ENCODE measurements at regions not wholly inside any gene's neighbourhood (a gene's known extent, or its start where the extent isn't known, plus 50 kb on each side); places are given as distances from the start of the nearest gene placed in this dataset.

- peaks cover 6% of the 10 kb centered on the region for H3K9me3 ChIP-seq (ENCODE audit: severe bottlenecking)
- no peaks in the 10 kb centered on the region for H3K36me3 ChIP-seq
- DNase-seq, result no peak
- H3K27me3 ChIP-seq (ENCODE audit: insufficient read depth, low read depth, severe bottlenecking), result no peaks in the 10 kb centered on the region
- no peak overlapping the region for H3K27ac ChIP-seq
- no peak for TF ChIP-seq CTCF (IDR thresholded peaks at IDR 0.05; ENCODE audit: low read depth, low read length)
- H3K4me3 ChIP-seq (ENCODE audit: low read depth, low read length), result no peak overlapping the region
Measured at GRCh38 chr1:221118938-221119320, 239.7 kb downstream of the HLX start.

GRCh38 chr1:221122501-221122900, 243.3 kb downstream of the HLX start:
- no peaks in the 10 kb centered on the region for H3K36me3 ChIP-seq
- H3K27ac ChIP-seq, result no peak overlapping the region
- peaks cover 9% of the 10 kb centered on the region for H3K9me3 ChIP-seq (ENCODE audit: severe bottlenecking)
- no peaks in the 10 kb centered on the region for H3K27me3 ChIP-seq (ENCODE audit: insufficient read depth, low read depth, severe bottlenecking)
- H3K4me3 ChIP-seq (ENCODE audit: low read depth, low read length), result no peak overlapping the region
- DNase-seq, result no peak
- no peak for TF ChIP-seq CTCF (IDR thresholded peaks at IDR 0.05; ENCODE audit: low read depth, low read length)

GRCh38 chr1:221125976-221126375, 246.7 kb downstream of the HLX start:
- Histone ChIP-seq H3K27me3 (ENCODE audit: insufficient read depth, low read depth, severe bottlenecking) (no peaks in the 10 kb centered on the region), H3K27ac (no peak overlapping the region), H3K9me3 (ENCODE audit: severe bottlenecking) (peaks cover 3% of the 10 kb centered on the region), H3K4me3 (ENCODE audit: low read depth, low read length) (no peak overlapping the region), H3K36me3 (no peaks in the 10 kb centered on the region)
- TF ChIP-seq CTCF (IDR thresholded peaks at IDR 0.05; ENCODE audit: low read depth, low read length), result no peak
- DNase-seq, result no peak

GRCh38 chr1:221137666-221138065, 258.4 kb downstream of the HLX start:
- Histone ChIP-seq H3K9me3 (ENCODE audit: severe bottlenecking) (no peaks in the 10 kb centered on the region), H3K4me3 (ENCODE audit: low read depth, low read length) (no peak overlapping the region), H3K27ac (no peak overlapping the region), H3K27me3 (ENCODE audit: insufficient read depth, low read depth, severe bottlenecking) (no peaks in the 10 kb centered on the region), H3K36me3 (no peaks in the 10 kb centered on the region)
- no peak for DNase-seq
- TF ChIP-seq CTCF (IDR thresholded peaks at IDR 0.05; ENCODE audit: low read depth, low read length), result no peak

GRCh38 chr1:221138516-221138915, 259.3 kb downstream of the HLX start:
- Histone ChIP-seq H3K4me3 (ENCODE audit: low read depth, low read length) (no peak overlapping the region), H3K9me3 (ENCODE audit: severe bottlenecking) (no peaks in the 10 kb centered on the region), H3K27ac (no peak overlapping the region), H3K27me3 (ENCODE audit: insufficient read depth, low read depth, severe bottlenecking) (no peaks in the 10 kb centered on the region), H3K36me3 (no peaks in the 10 kb centered on the region)
- no peak for DNase-seq
- TF ChIP-seq CTCF (IDR thresholded peaks at IDR 0.05; ENCODE audit: low read depth, low read length), result no peak

- TF ChIP-seq CTCF (IDR thresholded peaks at IDR 0.05; ENCODE audit: low read depth, low read length), result no peak
- Histone ChIP-seq H3K4me3 (ENCODE audit: low read depth, low read length) (no peak overlapping the region), H3K9me3 (ENCODE audit: severe bottlenecking) (peaks cover 3% of the 10 kb centered on the region), H3K36me3 (no peaks in the 10 kb centered on the region), H3K27me3 (ENCODE audit: insufficient read depth, low read depth, severe bottlenecking) (no peaks in the 10 kb centered on the region), H3K27ac (no peak overlapping the region)
- no peak for DNase-seq
Measured at GRCh38 chr1:221139991-221140390, 260.7 kb downstream of the HLX start.
